Panc1 (cell line): ENCODE measurements at regions not wholly inside any gene's neighbourhood (a gene's known extent, or its start where the extent isn't known, plus 50 kb on each side); places are given as distances from the start of the nearest gene placed in this dataset.

ENCODE experiments used
- ATAC-seq: fragments of 200-7000 bp; cut with Tn5 transposase; 2 replicates; pipeline ENCODE4 v1.9.1; 2020; ENCODE audit warnings: mild to moderate bottlenecking, moderate library complexity
- BruUV-seq: library from RNA; stranded (reverse); fragments of 400-500 nt; replicated peaks from 2 replicates; lab custom pipeline; 2021; lab: Mats Ljungman, UMichigan
- CTCF ChIA-PET: fragments of 300-600 bp; sonication (Branson Sonifier 250); formaldehyde crosslinking; loops from one replicate; lab custom pipeline; 2022; ENCODE audit warnings: antibody characterized with exemption; lab: Charles Lee
- POLR2A ChIA-PET: fragments of 300-600 bp; sonication (Branson Sonifier 250); formaldehyde crosslinking; loops from one replicate; lab custom pipeline; 2022; ENCODE audit warnings: antibody characterized with exemption; lab: Charles Lee
- DNase-seq: peaks from one replicate; pipeline ENCODE4 v3.0.0-alpha.2; 2010; ENCODE audit warnings: low read depth, low spot score
- H3K27ac ChIP-seq: 2 replicates; pipeline ENCODE4 v1.5.1; 2011; ENCODE audit warnings: mild to moderate bottlenecking, low read length, inconsistent platforms
- H3K27me3 ChIP-seq: fragments of 200-500 bp; sonication (Bioruptor generic); 2 replicates; pipeline ENCODE4 v1.6.0; 2014; ENCODE audit warnings: low read length, inconsistent platforms; ENCODE audit not compliant: control insufficient read depth, insufficient read depth
- H3K36me3 ChIP-seq: fragments of 200-500 bp; sonication (Bioruptor generic); 2 replicates; pipeline ENCODE4 v1.5.1; 2014; ENCODE audit warnings: inconsistent platforms, mild to moderate bottlenecking, low read length, moderate library complexity; ENCODE audit not compliant: control insufficient read depth, insufficient read depth
- H3K4me1 ChIP-seq: 2 replicates; pipeline ENCODE4 v1.5.1; 2011; ENCODE audit warnings: inconsistent platforms, mild to moderate bottlenecking, low read length, moderate library complexity; ENCODE audit not compliant: control insufficient read depth, insufficient read depth
- H3K4me3 ChIP-seq, 2 experiments: 2 replicates each; pipeline ENCODE4 v1.5.1; 2011 to 2012; ENCODE audit warnings: low read depth in 2 of 2, low read length in 2 of 2, mild to moderate bottlenecking in 2 of 2, inconsistent platforms in 1 of 2, moderate library complexity in 1 of 2
- H3K9me3 ChIP-seq: fragments of 200-500 bp; sonication (Bioruptor generic); 2 replicates; pipeline ENCODE4 v1.5.1; 2014; ENCODE audit warnings: low read depth, mild to moderate bottlenecking, inconsistent platforms, low read length, moderate library complexity; ENCODE audit not compliant: control insufficient read depth, insufficient read depth
- POLR2AphosphoS5 ChIP-seq: IDR thresholded peaks from 2 replicates; pipeline ENCODE4 v1.6.1; 2012; ENCODE audit warnings: mild to moderate bottlenecking, low read depth, low read length, moderate library complexity
- SIN3A ChIP-seq: IDR thresholded peaks from 2 replicates; pipeline ENCODE4 v1.6.1; 2012; ENCODE audit warnings: low read depth, mild to moderate bottlenecking, low read length, moderate library complexity, borderline replicate concordance; ENCODE audit not compliant: insufficient read depth
- TCF7L2 ChIP-seq: IDR thresholded peaks from 2 replicates; pipeline ENCODE4 v1.6.1; 2011; ENCODE audit warnings: mild to moderate bottlenecking, low read depth, low read length, inconsistent platforms
- in situ Hi-C: cut with HindIII; loops from 2 replicates; pipeline ENCODE4 v1.10.0; 2016; ENCODE audit warnings: low sequenced_read_pairs, low pct_unique_long_range_greater_than_20kb
- intact Hi-C: fragments of 100-400 bp; cut with micrococcal nuclease; formaldehyde crosslinking; loops from one replicate; pipeline ENCODE4 v1.10.0; 2022; ENCODE audit not compliant: unreplicated experiment
- TF ChIP-seq, protein P1 (sequence below): fragments of 450-650 bp; IDR thresholded peaks from 2 replicates; pipeline ENCODE4 v1.5.1; 2017; ENCODE audit warnings: mild to moderate bottlenecking
- TF ChIP-seq, protein P2 (sequence below), 2 experiments: IDR thresholded peaks; 2 replicates each; pipeline ENCODE4 v1.6.1; 2011 to 2012; ENCODE audit warnings: low read depth in 2 of 2, control low read depth in 1 of 2, low read length in 1 of 2, mild to moderate bottlenecking in 1 of 2, moderate library complexity in 1 of 2; ENCODE audit not compliant: insufficient read depth in 1 of 2

- Histone ChIP-seq H3K9me3 (no peaks in the 10 kb centered on the region), H3K36me3 (no peaks in the 10 kb centered on the region), H3K27ac (no peak overlapping the region), H3K27me3 (0 out of 2 replicates have a peak, but pooled peaks cover 3% of the 10 kb centered on the region), H3K4me1 (no peaks in the 10 kb centered on the region), H3K4me3 (no peak overlapping the region)
- BruUV-seq = no TSS peak
- TF ChIP-seq POLR2AphosphoS5 (no peak), SIN3A (no peak), TCF7L2 (no peak)
- TF ChIP-seq, protein P1, sequence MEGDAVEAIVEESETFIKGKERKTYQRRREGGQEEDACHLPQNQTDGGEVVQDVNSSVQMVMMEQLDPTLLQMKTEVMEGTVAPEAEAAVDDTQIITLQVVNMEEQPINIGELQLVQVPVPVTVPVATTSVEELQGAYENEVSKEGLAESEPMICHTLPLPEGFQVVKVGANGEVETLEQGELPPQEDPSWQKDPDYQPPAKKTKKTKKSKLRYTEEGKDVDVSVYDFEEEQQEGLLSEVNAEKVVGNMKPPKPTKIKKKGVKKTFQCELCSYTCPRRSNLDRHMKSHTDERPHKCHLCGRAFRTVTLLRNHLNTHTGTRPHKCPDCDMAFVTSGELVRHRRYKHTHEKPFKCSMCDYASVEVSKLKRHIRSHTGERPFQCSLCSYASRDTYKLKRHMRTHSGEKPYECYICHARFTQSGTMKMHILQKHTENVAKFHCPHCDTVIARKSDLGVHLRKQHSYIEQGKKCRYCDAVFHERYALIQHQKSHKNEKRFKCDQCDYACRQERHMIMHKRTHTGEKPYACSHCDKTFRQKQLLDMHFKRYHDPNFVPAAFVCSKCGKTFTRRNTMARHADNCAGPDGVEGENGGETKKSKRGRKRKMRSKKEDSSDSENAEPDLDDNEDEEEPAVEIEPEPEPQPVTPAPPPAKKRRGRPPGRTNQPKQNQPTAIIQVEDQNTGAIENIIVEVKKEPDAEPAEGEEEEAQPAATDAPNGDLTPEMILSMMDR = no peak
- TF ChIP-seq, protein P2, sequence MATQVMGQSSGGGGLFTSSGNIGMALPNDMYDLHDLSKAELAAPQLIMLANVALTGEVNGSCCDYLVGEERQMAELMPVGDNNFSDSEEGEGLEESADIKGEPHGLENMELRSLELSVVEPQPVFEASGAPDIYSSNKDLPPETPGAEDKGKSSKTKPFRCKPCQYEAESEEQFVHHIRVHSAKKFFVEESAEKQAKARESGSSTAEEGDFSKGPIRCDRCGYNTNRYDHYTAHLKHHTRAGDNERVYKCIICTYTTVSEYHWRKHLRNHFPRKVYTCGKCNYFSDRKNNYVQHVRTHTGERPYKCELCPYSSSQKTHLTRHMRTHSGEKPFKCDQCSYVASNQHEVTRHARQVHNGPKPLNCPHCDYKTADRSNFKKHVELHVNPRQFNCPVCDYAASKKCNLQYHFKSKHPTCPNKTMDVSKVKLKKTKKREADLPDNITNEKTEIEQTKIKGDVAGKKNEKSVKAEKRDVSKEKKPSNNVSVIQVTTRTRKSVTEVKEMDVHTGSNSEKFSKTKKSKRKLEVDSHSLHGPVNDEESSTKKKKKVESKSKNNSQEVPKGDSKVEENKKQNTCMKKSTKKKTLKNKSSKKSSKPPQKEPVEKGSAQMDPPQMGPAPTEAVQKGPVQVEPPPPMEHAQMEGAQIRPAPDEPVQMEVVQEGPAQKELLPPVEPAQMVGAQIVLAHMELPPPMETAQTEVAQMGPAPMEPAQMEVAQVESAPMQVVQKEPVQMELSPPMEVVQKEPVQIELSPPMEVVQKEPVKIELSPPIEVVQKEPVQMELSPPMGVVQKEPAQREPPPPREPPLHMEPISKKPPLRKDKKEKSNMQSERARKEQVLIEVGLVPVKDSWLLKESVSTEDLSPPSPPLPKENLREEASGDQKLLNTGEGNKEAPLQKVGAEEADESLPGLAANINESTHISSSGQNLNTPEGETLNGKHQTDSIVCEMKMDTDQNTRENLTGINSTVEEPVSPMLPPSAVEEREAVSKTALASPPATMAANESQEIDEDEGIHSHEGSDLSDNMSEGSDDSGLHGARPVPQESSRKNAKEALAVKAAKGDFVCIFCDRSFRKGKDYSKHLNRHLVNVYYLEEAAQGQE (IDR thresholded peaks at IDR 0.05; ENCODE audit: insufficient read depth in 1 of 2, low read depth in 2 of 2, low read length in 1 of 2) = no peak
- no peak for ATAC-seq
- in situ Hi-C loops = no loop called here
- no peak for DNase-seq
- ChIA-PET CTCF (no interaction called here), POLR2A (no interaction called here)
- intact Hi-C loops = no loop called here
Measured at GRCh38 chr11:127057126-127057525, 56.6 kb upstream of the KIRREL3 start.

DNA sequence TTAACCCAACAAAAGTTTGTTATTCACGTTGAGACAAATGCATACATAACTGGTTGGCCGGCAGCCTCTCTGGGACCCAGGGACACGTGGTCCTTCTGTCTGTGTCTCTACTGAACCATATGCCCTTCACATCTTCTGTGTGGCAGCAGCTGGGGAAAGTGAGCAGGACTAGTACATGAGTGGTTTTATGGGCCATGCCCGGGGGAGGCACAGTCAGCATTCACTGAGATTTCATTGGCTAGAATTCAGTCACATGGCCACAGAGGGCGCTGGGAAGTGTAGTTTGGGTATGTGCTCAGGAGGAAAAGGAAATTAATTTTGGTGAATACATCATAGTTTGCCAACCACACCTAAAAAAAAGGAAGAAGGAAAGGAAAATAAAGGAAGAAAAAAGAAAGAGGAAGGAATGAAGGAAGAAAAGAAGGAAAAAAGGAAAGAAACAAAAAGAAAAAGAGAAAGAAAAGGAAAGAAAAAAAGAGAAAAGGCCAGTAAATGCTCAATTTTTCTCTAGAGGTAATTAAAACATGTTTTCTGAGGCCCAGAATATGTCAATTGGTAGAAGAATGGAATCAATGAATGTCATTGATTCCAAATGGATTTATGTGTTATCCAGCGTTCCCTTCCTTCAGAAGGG is 55.9 kb upstream of the KIRREL3 start:
- POLR2A ChIA-PET = no interaction called here
- BruUV-seq = no TSS peak
- DNase-seq (no peak), ATAC-seq (no peak)
- Histone ChIP-seq H3K9me3 (no peaks in the 10 kb centered on the region), H3K27me3 (0 out of 2 replicates have a peak, but pooled peaks cover 3% of the 10 kb centered on the region), H3K4me1 (no peaks in the 10 kb centered on the region), H3K27ac (no peak overlapping the region), H3K4me3 (no peak overlapping the region), H3K36me3 (no peaks in the 10 kb centered on the region)
- in situ Hi-C loops (no loop called here), intact Hi-C loops (no loop called here)
- no peak for TF ChIP-seq POLR2AphosphoS5
- no peak for TF ChIP-seq SIN3A
- TF ChIP-seq, protein P2 (IDR thresholded peaks at IDR 0.05; ENCODE audit: insufficient read depth in 1 of 2, low read depth in 2 of 2, low read length in 1 of 2) = no peak
- TF ChIP-seq TCF7L2 = no peak
- TF ChIP-seq, protein P1 = no peak
- CTCF ChIA-PET = no interaction called here
